Erythroblast (primary cell): ENCODE measurements at regions not wholly inside any gene's neighbourhood (a gene's known extent, or its start where the extent isn't known, plus 50 kb on each side); places are given as distances from the start of the nearest gene placed in this dataset.

Experiments used
- GATA1 ChIP-seq: IDR thresholded peaks from 2 replicates; pipeline ENCODE4 v1.6.1; 2011; ENCODE audit warnings: low read depth, mild to moderate bottlenecking, control low read depth, low read length, moderate library complexity
- POLR2A ChIP-seq: IDR thresholded peaks from 2 replicates; pipeline ENCODE4 v1.6.1; 2011; ENCODE audit warnings: mild to moderate bottlenecking, low read length

DNA sequence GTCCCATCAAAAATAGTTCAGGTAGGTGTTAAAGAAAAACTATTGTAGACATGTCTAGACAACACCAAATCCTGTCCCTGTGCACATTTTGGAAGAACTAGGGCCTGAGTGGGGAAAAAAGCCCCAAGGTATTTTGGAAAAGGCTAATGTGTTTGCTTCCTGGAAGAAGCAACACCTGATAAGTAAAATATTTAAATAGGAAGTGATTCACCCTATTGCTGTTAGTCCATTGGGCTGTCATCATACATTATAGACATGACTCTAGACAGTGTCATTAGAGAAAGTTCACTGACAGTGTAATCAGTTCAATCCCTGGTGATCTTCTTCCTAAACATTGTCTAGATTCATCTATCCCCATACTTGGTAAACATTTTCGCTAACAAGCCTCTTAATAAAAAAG, 465.3 kb downstream of the CBLN4 start:
- no peak for TF ChIP-seq POLR2A
- TF ChIP-seq GATA1: no peak
